ENCODE measurements at regions not wholly inside any gene's neighbourhood (a gene's known extent, or its start where the extent isn't known, plus 50 kb on each side); places are given as distances from the start of the nearest gene placed in this dataset.

- DNase-seq (no peak), ATAC-seq (no peak)
- H3K27ac Mint-ChIP-seq: no peak overlapping the region
- no peak overlapping the region for H3K4me3 Mint-ChIP-seq
- ChIA-PET POLR2A (no interaction called here), CTCF (no interaction called here)
- H3K36me3 Mint-ChIP-seq (ENCODE audit: low read depth): no peaks in the 10 kb centered on the region
- H3K4me1 Mint-ChIP-seq (ENCODE audit: low read depth): no peaks in the 10 kb centered on the region
- H3K9me3 Mint-ChIP-seq (ENCODE audit: insufficient read depth): no peaks in the 10 kb centered on the region
- no peaks in the 10 kb centered on the region for H3K27me3 Mint-ChIP-seq (ENCODE audit: low read depth)
Observed at GRCh38 chr13:72151241-72151640, 284.2 kb upstream of the DACH1 start.

GRCh38 chr13:72150502-72150901 lies 283.5 kb upstream of the DACH1 start:
- ATAC-seq: no peak
- Mint-ChIP-seq H3K4me1 (ENCODE audit: low read depth) (no peaks in the 10 kb centered on the region), H3K4me3 (no peak overlapping the region), H3K27ac (no peak overlapping the region), H3K27me3 (ENCODE audit: low read depth) (no peaks in the 10 kb centered on the region), H3K9me3 (ENCODE audit: insufficient read depth) (no peaks in the 10 kb centered on the region), H3K36me3 (ENCODE audit: low read depth) (no peaks in the 10 kb centered on the region)
- ChIA-PET CTCF (no interaction called here), POLR2A (no interaction called here)
- no peak for DNase-seq

GRCh38 chr13:72149701-72150100 lies 282.7 kb upstream of the DACH1 start:
- no peaks in the 10 kb centered on the region for H3K27me3 Mint-ChIP-seq (ENCODE audit: low read depth)
- no peak for ATAC-seq
- no peaks in the 10 kb centered on the region for H3K9me3 Mint-ChIP-seq (ENCODE audit: insufficient read depth)
- CTCF ChIA-PET: no interaction called here
- no peaks in the 10 kb centered on the region for H3K4me1 Mint-ChIP-seq (ENCODE audit: low read depth)
- no peaks in the 10 kb centered on the region for H3K36me3 Mint-ChIP-seq (ENCODE audit: low read depth)
- no peak for DNase-seq
- no peak overlapping the region for H3K4me3 Mint-ChIP-seq
- POLR2A ChIA-PET: no interaction called here
- no peak overlapping the region for H3K27ac Mint-ChIP-seq

GRCh38 chr13:72146816-72147215 lies 279.8 kb upstream of the DACH1 start:
- no peaks in the 10 kb centered on the region for H3K27me3 Mint-ChIP-seq (ENCODE audit: low read depth)
- DNase-seq (no peak), ATAC-seq (no peak)
- ChIA-PET POLR2A (no interaction called here), CTCF (no interaction called here)
- H3K4me3 Mint-ChIP-seq: no peak overlapping the region
- H3K4me1 Mint-ChIP-seq (ENCODE audit: low read depth): no peaks in the 10 kb centered on the region
- no peak overlapping the region for H3K27ac Mint-ChIP-seq
- H3K9me3 Mint-ChIP-seq (ENCODE audit: insufficient read depth): no peaks in the 10 kb centered on the region
- no peaks in the 10 kb centered on the region for H3K36me3 Mint-ChIP-seq (ENCODE audit: low read depth)

- Mint-ChIP-seq H3K27ac (no peak overlapping the region), H3K36me3 (ENCODE audit: low read depth) (no peaks in the 10 kb centered on the region), H3K4me3 (no peak overlapping the region), H3K27me3 (ENCODE audit: low read depth) (no peaks in the 10 kb centered on the region), H3K4me1 (ENCODE audit: low read depth) (no peaks in the 10 kb centered on the region), H3K9me3 (ENCODE audit: insufficient read depth) (no peaks in the 10 kb centered on the region)
- ATAC-seq (no peak), DNase-seq (no peak)
- CTCF ChIA-PET: interaction anchor here (0.6 kb wide), 1 partner anchor 1068 kb away, joined by 3 read pairs; no protein-coding TSS in a partner anchor
- POLR2A ChIA-PET: no interaction called here
Observed at GRCh38 chr13:72145383-72145782, 278.4 kb upstream of the DACH1 start.

GRCh38 chr13:72144636-72145035 lies 277.6 kb upstream of the DACH1 start:
- H3K36me3 Mint-ChIP-seq (ENCODE audit: low read depth): no peaks in the 10 kb centered on the region
- H3K4me3 Mint-ChIP-seq: no peak overlapping the region
- POLR2A ChIA-PET: no interaction called here

GRCh38 chr13:72141855-72142519 lies 275.0 kb upstream of the DACH1 start:
- POLR2A ChIA-PET: no interaction called here

More at GRCh38 chr13:72144636-72145035, 277.6 kb upstream of the DACH1 start:
- Mint-ChIP-seq H3K9me3 (ENCODE audit: insufficient read depth) (no peaks in the 10 kb centered on the region), H3K27me3 (ENCODE audit: low read depth) (no peaks in the 10 kb centered on the region), H3K27ac (no peak overlapping the region), H3K4me1 (ENCODE audit: low read depth) (no peaks in the 10 kb centered on the region)
- no peak for DNase-seq
- CTCF ChIA-PET: interaction anchor here (0.6 kb wide), 1 partner anchor 1067 kb away, joined by 3 read pairs; no protein-coding TSS in a partner anchor
- ATAC-seq: no peak

GRCh38 chr13:72139192-72139591 lies 272.2 kb upstream of the DACH1 start:
- no peak for ATAC-seq
- Mint-ChIP-seq H3K27ac (no peak overlapping the region), H3K4me3 (no peak overlapping the region), H3K4me1 (ENCODE audit: low read depth) (no peaks in the 10 kb centered on the region), H3K9me3 (ENCODE audit: insufficient read depth) (no peaks in the 10 kb centered on the region), H3K36me3 (ENCODE audit: low read depth) (no peaks in the 10 kb centered on the region), H3K27me3 (ENCODE audit: low read depth) (no peaks in the 10 kb centered on the region)
- CTCF ChIA-PET: no interaction called here
- POLR2A ChIA-PET: no interaction called here
- DNase-seq: no peak

More at GRCh38 chr13:72141855-72142519, 275.0 kb upstream of the DACH1 start:
- ATAC-seq: no peak
- no peaks in the 10 kb centered on the region for H3K4me1 Mint-ChIP-seq (ENCODE audit: low read depth)
- CTCF ChIA-PET: no interaction called here
- no peaks in the 10 kb centered on the region for H3K27me3 Mint-ChIP-seq (ENCODE audit: low read depth)
- H3K9me3 Mint-ChIP-seq (ENCODE audit: insufficient read depth): no peaks in the 10 kb centered on the region
- H3K36me3 Mint-ChIP-seq (ENCODE audit: low read depth): no peaks in the 10 kb centered on the region
- DNase-seq: no peak
- no peak overlapping the region for H3K27ac Mint-ChIP-seq
- H3K4me3 Mint-ChIP-seq: no peak overlapping the region

GRCh38 chr13:72132075-72132474 lies 265.1 kb upstream of the DACH1 start:
- Mint-ChIP-seq H3K27me3 (ENCODE audit: low read depth) (no peaks in the 10 kb centered on the region), H3K4me3 (no peak overlapping the region), H3K4me1 (ENCODE audit: low read depth) (no peaks in the 10 kb centered on the region), H3K9me3 (ENCODE audit: insufficient read depth) (no peaks in the 10 kb centered on the region), H3K27ac (no peak overlapping the region), H3K36me3 (ENCODE audit: low read depth) (no peaks in the 10 kb centered on the region)
- DNase-seq: no peak
- CTCF ChIA-PET: no interaction called here
- POLR2A ChIA-PET: no interaction called here
- ATAC-seq: no peak

- H3K9me3 Mint-ChIP-seq (ENCODE audit: insufficient read depth): no peaks in the 10 kb centered on the region
- H3K27me3 Mint-ChIP-seq (ENCODE audit: low read depth): no peaks in the 10 kb centered on the region
- ChIA-PET POLR2A (no interaction called here), CTCF (no interaction called here)
- DNase-seq (no peak), ATAC-seq (no peak)
- no peak overlapping the region for H3K27ac Mint-ChIP-seq
- H3K36me3 Mint-ChIP-seq (ENCODE audit: low read depth): no peaks in the 10 kb centered on the region
- H3K4me1 Mint-ChIP-seq (ENCODE audit: low read depth): no peaks in the 10 kb centered on the region
- no peak overlapping the region for H3K4me3 Mint-ChIP-seq
Observed at GRCh38 chr13:72129117-72129516, 262.1 kb upstream of the DACH1 start.

GRCh38 chr13:72127031-72127430 lies 260.0 kb upstream of the DACH1 start:
- no peak overlapping the region for H3K4me3 Mint-ChIP-seq
- H3K36me3 Mint-ChIP-seq (ENCODE audit: low read depth): no peaks in the 10 kb centered on the region
- H3K4me1 Mint-ChIP-seq (ENCODE audit: low read depth): no peaks in the 10 kb centered on the region
- H3K9me3 Mint-ChIP-seq (ENCODE audit: insufficient read depth): no peaks in the 10 kb centered on the region
- ATAC-seq: no peak
- H3K27ac Mint-ChIP-seq: no peak overlapping the region
- DNase-seq: no peak
- no peaks in the 10 kb centered on the region for H3K27me3 Mint-ChIP-seq (ENCODE audit: low read depth)
- ChIA-PET POLR2A (no interaction called here), CTCF (no interaction called here)

- POLR2A ChIA-PET: no interaction called here
- Mint-ChIP-seq H3K9me3 (ENCODE audit: insufficient read depth) (no peaks in the 10 kb centered on the region), H3K36me3 (ENCODE audit: low read depth) (no peaks in the 10 kb centered on the region), H3K27ac (no peak overlapping the region), H3K4me3 (no peak overlapping the region), H3K27me3 (ENCODE audit: low read depth) (no peaks in the 10 kb centered on the region), H3K4me1 (ENCODE audit: low read depth) (no peaks in the 10 kb centered on the region)
- DNase-seq: no peak
- ATAC-seq: no peak
- CTCF ChIA-PET: no interaction called here
Observed at GRCh38 chr13:72126424-72126823, 259.4 kb upstream of the DACH1 start.

GRCh38 chr13:72125561-72125960 lies 258.6 kb upstream of the DACH1 start:
- ATAC-seq (no peak), DNase-seq (no peak)
- Mint-ChIP-seq H3K27ac (no peak overlapping the region), H3K4me3 (no peak overlapping the region), H3K9me3 (ENCODE audit: insufficient read depth) (no peaks in the 10 kb centered on the region), H3K36me3 (ENCODE audit: low read depth) (no peaks in the 10 kb centered on the region), H3K27me3 (ENCODE audit: low read depth) (no peaks in the 10 kb centered on the region), H3K4me1 (ENCODE audit: low read depth) (no peaks in the 10 kb centered on the region)
- CTCF ChIA-PET: no interaction called here
- POLR2A ChIA-PET: no interaction called here
